H1 (cell line): ENCODE measurements at regions not wholly inside any gene's neighbourhood (a gene's known extent, or its start where the extent isn't known, plus 50 kb on each side); places are given as distances from the start of the nearest gene placed in this dataset.

Experiments
- CTCF ChIA-PET: fragments of 300-600 bp; sonication (Branson Sonifier 250); formaldehyde crosslinking; loops from one replicate; lab custom pipeline; 2021; ENCODE audit not compliant: partially characterized antibody; lab: Charles Lee
- POLR2A ChIA-PET: fragments of 300-600 bp; sonication (Branson Sonifier 250); formaldehyde crosslinking; loops from one replicate; lab custom pipeline; 2021; ENCODE audit warnings: inconsistent platforms; ENCODE audit not compliant: partially characterized antibody; lab: Charles Lee
- DNase-seq, 2 experiments: peaks; one replicate each; pipeline versions ENCODE4 v3.0.0 to v3.0.0-alpha.2; 2010 to 2022; ENCODE audit warnings: low spot score in 2 of 2, low read depth in 1 of 2, mixed read lengths in 1 of 2
- FAIRE-seq: peaks from 2 replicates; lab custom pipeline; 2011; peaks lifted over from hg19 to GRCh38; lab: Jason Lieb, UNC
- H2AFZ ChIP-seq: 2 replicates; pipeline ENCODE4 v1.8.1; 2012; ENCODE audit warnings: low read length, inconsistent platforms
- H2AK5ac ChIP-seq: 2 replicates; pipeline ENCODE4 v1.6.1; 2013; ENCODE audit warnings: low read depth, low read length
- H2BK120ac ChIP-seq: replicated peaks from 2 replicates; pipeline ENCODE3; 2013; ENCODE audit warnings: low read depth, low read length, inconsistent platforms
- H2BK12ac ChIP-seq: 2 replicates; pipeline ENCODE4 v1.6.1; 2013; ENCODE audit warnings: low read depth, low read length
- H2BK15ac ChIP-seq: 2 replicates; pipeline ENCODE4 v1.6.1; 2013; ENCODE audit warnings: low read length
- H2BK20ac ChIP-seq: 2 replicates; pipeline ENCODE4 v1.6.1; 2013; ENCODE audit warnings: low read length
- H2BK5ac ChIP-seq: 2 replicates; pipeline ENCODE4 v1.6.1; 2013; ENCODE audit warnings: low read depth, low read length
- H3K14ac ChIP-seq: 2 replicates; pipeline ENCODE4 v1.6.1; 2013; ENCODE audit warnings: inconsistent platforms; ENCODE audit not compliant: insufficient read length
- H3K18ac ChIP-seq: 2 replicates; pipeline ENCODE4 v1.6.1; 2013; ENCODE audit warnings: low read length; ENCODE audit errors: extremely low read depth
- H3K23ac ChIP-seq: 2 replicates; pipeline ENCODE4 v1.6.1; 2013; ENCODE audit warnings: inconsistent platforms; ENCODE audit not compliant: insufficient read length
- H3K23me2 ChIP-seq: 2 replicates; pipeline ENCODE4 v1.6.1; 2013; ENCODE audit warnings: low read depth, low read length
- H3K27ac ChIP-seq: 2 replicates; pipeline ENCODE4 v1.6.1; 2011; ENCODE audit warnings: low read depth, low read length, inconsistent platforms
- H3K27me3 ChIP-seq, 4 experiments: replicated peaks in 1 of 4; 1 replicate in 1 of 4; 2 replicates in 3 of 4; pipeline versions ENCODE4 v1.6.1 to v1.8.1; 2011 to 2013; ENCODE audit warnings: low read length in 3 of 4, mild to moderate bottlenecking in 3 of 4, inconsistent platforms in 2 of 4, mixed read lengths in 2 of 4, moderate library complexity in 1 of 4; ENCODE audit not compliant: control insufficient read depth in 3 of 4, insufficient read depth in 3 of 4; ENCODE audit errors: extremely low read depth in 1 of 4
- H3K36me3 ChIP-seq, 4 experiments: 2 replicates each; pipeline versions ENCODE4 v1.6.1 to v1.8.1; 2011 to 2013; ENCODE audit warnings: mild to moderate bottlenecking in 4 of 4, low read length in 3 of 4, moderate library complexity in 2 of 4, control low read depth in 1 of 4, inconsistent platforms in 1 of 4; ENCODE audit not compliant: insufficient read depth in 4 of 4, control insufficient read depth in 2 of 4
- H3K4ac ChIP-seq: replicated peaks from 2 replicates; pipeline ENCODE3; 2013; ENCODE audit warnings: low read length, low read depth, mixed read lengths, inconsistent platforms; ENCODE audit not compliant: insufficient read length
- H3K4me1 ChIP-seq, 4 experiments: replicated peaks in 1 of 4; 1 replicate in 1 of 4; 2 replicates in 3 of 4; pipeline versions ENCODE4 v1.6.1 to v1.8.1; 2011 to 2013; ENCODE audit warnings: low read length in 3 of 4, inconsistent platforms in 2 of 4, mixed read lengths in 1 of 4; ENCODE audit not compliant: insufficient read depth in 4 of 4, control insufficient read depth in 3 of 4
- H3K4me2 ChIP-seq, 2 experiments: 2 replicates each; pipeline versions ENCODE4 v1.6.1 to v1.8.1; 2011 to 2013; ENCODE audit warnings: low read depth in 2 of 2, low read length in 2 of 2, control low read depth in 1 of 2, inconsistent platforms in 1 of 2, mild to moderate bottlenecking in 1 of 2; ENCODE audit not compliant: insufficient read depth in 1 of 2
- H3K4me3 ChIP-seq, 4 experiments: fragments of 200-600, 300-600 bp in 1 of 4; sonication (generic), shearing (Covaris generic), sonication (Bioruptor Twin) in 1 of 4; 2 replicates each; pipeline versions ENCODE4 v1.5.1 to v1.8.1; 2011 to 2016; ENCODE audit warnings: low read length in 4 of 4, low read depth in 3 of 4, control low read depth in 2 of 4, inconsistent platforms in 2 of 4, mild to moderate bottlenecking in 2 of 4, mixed read lengths in 1 of 4, moderate library complexity in 1 of 4; ENCODE audit not compliant: insufficient read depth in 2 of 4; ENCODE audit errors: extremely low read depth in 1 of 4
- H3K56ac ChIP-seq: replicated peaks from 2 replicates; pipeline ENCODE3; 2013; ENCODE audit warnings: low read depth, mild to moderate bottlenecking, mixed read lengths, low read length, inconsistent platforms; ENCODE audit not compliant: insufficient read length
- H3K79me1 ChIP-seq: 2 replicates; pipeline ENCODE4 v1.6.1; 2013; ENCODE audit warnings: low read depth, low read length, control low read depth
- H3K79me2 ChIP-seq, 2 experiments: 2 replicates each; pipeline versions ENCODE4 v1.6.1 to v1.8.1; 2012 to 2013; ENCODE audit warnings: low read length in 2 of 2, mild to moderate bottlenecking in 2 of 2, inconsistent platforms in 1 of 2; ENCODE audit not compliant: insufficient read depth in 2 of 2, control insufficient read depth in 1 of 2
- H3K9ac ChIP-seq, 4 experiments: replicated peaks in 1 of 4; 1 replicate in 1 of 4; 2 replicates in 3 of 4; pipeline versions ENCODE4 v1.6.1 to v1.8.1; 2011 to 2013; ENCODE audit warnings: low read depth in 3 of 4, low read length in 3 of 4, control low read depth in 2 of 4, mild to moderate bottlenecking in 2 of 4, moderate library complexity in 2 of 4, inconsistent platforms in 1 of 4; ENCODE audit errors: extremely low read depth in 1 of 4
- H3K9me3 ChIP-seq, 2 experiments: 2 replicates each; pipeline versions ENCODE4 v1.6.1 to v1.8.1; 2012 to 2013; ENCODE audit warnings: mild to moderate bottlenecking in 2 of 2, moderate library complexity in 2 of 2, control low read depth in 1 of 2, inconsistent platforms in 1 of 2, low read depth in 1 of 2, low read length in 1 of 2, mixed read lengths in 1 of 2; ENCODE audit not compliant: insufficient read depth in 2 of 2
- H4K20me1 ChIP-seq, 2 experiments: replicated peaks in 1 of 2; 2 replicates each; pipeline versions ENCODE3 to v1.8.1; 2011 to 2013; ENCODE audit warnings: inconsistent platforms in 2 of 2, low read length in 2 of 2, mild to moderate bottlenecking in 1 of 2; ENCODE audit not compliant: insufficient read depth in 2 of 2, control insufficient read depth in 1 of 2
- H4K5ac ChIP-seq: 2 replicates; pipeline ENCODE4 v1.6.1; 2013; ENCODE audit warnings: low read length, low read depth, mixed read lengths, inconsistent platforms; ENCODE audit not compliant: insufficient read length
- H4K8ac ChIP-seq: 2 replicates; pipeline ENCODE4 v1.8.0; 2013; ENCODE audit warnings: mild to moderate bottlenecking, moderate library complexity, low read length, inconsistent platforms; ENCODE audit not compliant: insufficient read depth; ENCODE audit errors: extremely low read depth
- H4K91ac ChIP-seq: replicated peaks from 2 replicates; pipeline ENCODE3; 2013; ENCODE audit warnings: low read length, mixed read lengths, inconsistent platforms; ENCODE audit not compliant: insufficient read length
- CBX8 ChIP-seq: fragments of 300-800, 300-1000 bp; sonication (generic); IDR thresholded peaks from 2 replicates; pipeline ENCODE4 v1.7.1; 2016; ENCODE audit warnings: low read depth, low read length, borderline replicate concordance
- CEBPB ChIP-seq: IDR thresholded peaks from 2 replicates; pipeline ENCODE4 v1.6.1; 2012; ENCODE audit warnings: low read depth, low read length
- E2F6 ChIP-seq: IDR thresholded peaks from 2 replicates; pipeline ENCODE4 v1.6.1; 2012; ENCODE audit warnings: inconsistent platforms
- EGR1 ChIP-seq: IDR thresholded peaks from 2 replicates; pipeline ENCODE4 v1.6.1; 2011; ENCODE audit warnings: low read depth, low read length, borderline replicate concordance
- EZH2 ChIP-seq: fragments of 200-600 bp; sonication (generic); IDR thresholded peaks from 2 replicates; pipeline ENCODE4 v1.7.1; 2012; ENCODE audit warnings: low read depth, mild to moderate bottlenecking, moderate library complexity, low read length, inconsistent platforms; ENCODE audit not compliant: severe bottlenecking
- HDAC6 ChIP-seq: IDR thresholded peaks from one replicate; pipeline ENCODE4 v1.7.1; 2012; ENCODE audit warnings: low read depth, mild to moderate bottlenecking, inconsistent platforms, low read length, moderate library complexity
- JUN ChIP-seq: IDR thresholded peaks from 2 replicates; pipeline ENCODE4 v1.6.1; 2011; ENCODE audit warnings: low read depth, mild to moderate bottlenecking, improper control_type of control experiment, low read length
- KDM5A ChIP-seq: fragments of 200-600 bp; IDR thresholded peaks from 2 replicates; pipeline ENCODE4 v1.7.1; 2012; ENCODE audit warnings: mild to moderate bottlenecking, low read length, inconsistent platforms, mixed read lengths
- SIX5 ChIP-seq: IDR thresholded peaks from 2 replicates; pipeline ENCODE4 v1.6.1; 2011; ENCODE audit warnings: mild to moderate bottlenecking, low read depth, low read length
- TAF1 ChIP-seq: IDR thresholded peaks from 2 replicates; pipeline ENCODE4 v1.6.1; 2011; ENCODE audit warnings: mild to moderate bottlenecking, low read depth, low read length
- ZNF274 ChIP-seq: IDR thresholded peaks from 2 replicates; pipeline ENCODE4 v1.7.0; 2012; ENCODE audit warnings: low read length, borderline replicate concordance; ENCODE audit errors: extremely low read depth

DNA sequence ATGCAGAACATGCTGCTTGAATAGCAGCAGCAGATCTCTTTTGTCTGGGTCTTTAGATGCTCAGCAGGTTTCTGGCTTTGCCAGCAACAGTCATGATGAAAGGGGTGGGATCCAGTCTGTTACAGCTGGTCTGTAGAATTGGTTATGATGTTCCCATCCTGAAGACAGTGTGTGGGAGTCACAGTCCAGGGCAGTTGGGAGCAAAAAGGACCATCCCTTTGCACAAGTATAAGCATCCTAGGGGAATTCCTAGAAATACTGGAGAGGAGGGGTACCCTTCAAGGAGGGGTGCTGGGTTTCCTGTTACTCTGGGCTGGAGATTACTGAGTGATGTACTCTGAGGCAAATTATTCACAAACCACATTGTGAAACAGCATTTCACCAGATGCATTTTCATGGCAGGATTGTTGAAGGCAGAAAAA lies 119.9 kb upstream of the RND3 start:
- no peak overlapping the region for H2BK120ac ChIP-seq
- ChIA-PET CTCF (interaction anchor here (1.5 to 1.7 kb wide), 2 partner anchors 10 to 302 kb away, joined by 3 to 5 read pairs; no protein-coding TSS in a partner anchor), POLR2A (no interaction called here)
- H3K36me3 ChIP-seq = no peaks in the 10 kb centered on the region
- no peak overlapping the region for H2BK15ac ChIP-seq
- H2BK5ac ChIP-seq = no peak overlapping the region
- no peaks in the 10 kb centered on the region for H3K23me2 ChIP-seq
- no peak overlapping the region for H2BK12ac ChIP-seq
- H4K91ac ChIP-seq = peak overlapping the region; percentile 6
- H3K4me3 ChIP-seq = no peak overlapping the region
- TF ChIP-seq EGR1 = no peak
- no peak for TF ChIP-seq CBX8
- TF ChIP-seq KDM5A = no peak
- TF ChIP-seq TAF1 = no peak
- no peak for TF ChIP-seq EZH2
- TF ChIP-seq HDAC6 = no peak
- no peak for TF ChIP-seq CEBPB
- no peak for TF ChIP-seq ZNF274
- TF ChIP-seq E2F6 = no peak
- TF ChIP-seq SIX5 = no peak
- no peak for TF ChIP-seq JUN
- peaks cover 0 to 3% (median under 1%) of the 10 kb centered on the region in 4 experiments; a peak in 2 of 7 replicates for H3K4me1 ChIP-seq
- H3K9ac ChIP-seq = no peak overlapping the region
- H3K79me2 ChIP-seq = no peaks in the 10 kb centered on the region
- no peak overlapping the region for H3K14ac ChIP-seq
- no peaks in the 10 kb centered on the region for H3K27me3 ChIP-seq
- no peaks in the 10 kb centered on the region for H3K9me3 ChIP-seq
- H4K8ac ChIP-seq = no peak overlapping the region
- H3K79me1 ChIP-seq = no peaks in the 10 kb centered on the region
- no peak overlapping the region for H3K56ac ChIP-seq
- H4K5ac ChIP-seq = no peak overlapping the region
- no peak overlapping the region for H3K23ac ChIP-seq
- H2BK20ac ChIP-seq = no peak overlapping the region
- H3K27ac ChIP-seq = no peak overlapping the region
- FAIRE-seq = no peak
- no peak overlapping the region for H2AK5ac ChIP-seq
- H3K4me2 ChIP-seq = no peak overlapping the region
- no peak overlapping the region for H2AFZ ChIP-seq
- H3K4ac ChIP-seq = no peak overlapping the region
- DNase-seq = no peak
- no peaks in the 10 kb centered on the region for H4K20me1 ChIP-seq
- H3K18ac ChIP-seq = no peak overlapping the region
